GM19035 (cell line): ENCODE measurements at regions not wholly inside any gene's neighbourhood (a gene's known extent, or its start where the extent isn't known, plus 50 kb on each side); places are given as distances from the start of the nearest gene placed in this dataset.

ENCODE experiments used
- ATAC-seq: cut with Tn5 transposase; IDR thresholded peaks from one replicate; pipeline ENCODE4 v1.9.1; 2021; ENCODE audit not compliant: unreplicated experiment

DNA sequence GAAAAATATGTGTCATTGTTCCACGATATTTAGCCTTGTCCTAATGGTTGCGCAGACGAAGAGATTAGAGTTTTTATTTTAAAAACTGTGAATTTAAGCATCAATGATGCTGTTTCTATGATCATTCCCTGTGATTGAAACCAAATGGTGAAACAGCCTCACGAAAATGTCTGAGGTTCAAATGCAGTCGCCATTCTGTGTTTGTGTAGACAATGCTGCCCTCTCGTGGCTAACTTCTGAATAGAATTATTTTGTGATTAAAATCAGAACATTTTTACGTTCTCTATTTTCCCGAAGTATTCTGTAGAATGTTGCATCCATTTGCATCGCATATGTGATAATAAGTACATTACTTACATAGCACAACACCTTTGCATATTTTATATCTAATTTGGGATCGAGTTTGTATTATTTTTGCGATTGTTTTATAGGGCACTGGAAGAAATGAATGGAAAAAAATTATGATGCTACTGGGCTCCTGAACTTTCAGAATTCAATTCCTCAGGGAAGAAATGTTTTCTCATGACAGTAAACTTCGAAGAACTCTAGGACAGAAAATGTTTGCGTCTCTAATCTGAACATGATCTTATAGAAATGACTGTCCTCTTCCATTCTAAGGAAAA lies 54.8 kb upstream of the CREB1 start:
- no peak for ATAC-seq

GRCh38 chr2:207475546-207475945 lies 54.2 kb upstream of the CREB1 start:
- no peak for ATAC-seq

DNA sequence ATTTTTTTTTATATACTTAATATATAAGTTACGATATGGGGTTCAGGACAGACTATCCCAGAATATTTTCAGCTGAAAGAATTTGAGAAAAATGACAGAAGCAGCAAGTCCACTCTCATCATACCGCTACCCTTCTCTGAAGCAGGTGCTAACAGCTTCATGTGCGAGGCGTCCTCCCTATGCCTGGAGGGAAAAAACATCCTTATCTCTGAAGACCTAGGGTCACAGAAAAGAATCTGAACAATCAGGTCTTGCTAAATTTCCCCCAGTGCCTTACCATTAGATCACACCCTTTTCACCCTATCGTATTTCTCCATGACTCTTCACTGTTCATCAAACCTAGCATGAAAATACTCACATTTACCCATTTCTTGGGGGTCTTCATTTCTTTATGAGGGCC lies 51.9 kb upstream of the CREB1 start:
- no peak for ATAC-seq

DNA sequence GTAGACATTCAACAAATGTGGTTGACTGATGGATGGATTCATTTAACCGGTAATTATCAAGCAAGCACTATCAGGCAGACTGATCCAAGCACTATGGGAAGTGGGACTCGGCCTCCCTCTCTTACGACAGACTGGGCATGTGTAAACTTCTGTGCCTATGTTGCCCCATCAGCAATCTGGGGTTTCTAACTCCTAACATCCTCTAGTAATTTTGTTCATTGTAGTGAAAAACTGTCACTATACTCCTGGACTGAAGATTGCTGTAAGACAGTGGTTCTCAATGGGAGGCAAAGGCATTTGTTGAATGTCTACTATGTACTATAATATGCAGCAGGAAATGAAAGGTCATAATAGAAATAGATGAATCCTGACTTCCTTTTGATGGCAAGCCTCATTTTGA lies 51.2 kb upstream of the CREB1 start:
- no peak for ATAC-seq

GRCh38 chr2:207479198-207479785 lies 50.5 kb upstream of the CREB1 start:
- ATAC-seq: no peak
